CD4-positive, alpha-beta T cell (primary cell): ENCODE measurements at regions not wholly inside any gene's neighbourhood (a gene's known extent, or its start where the extent isn't known, plus 50 kb on each side); places are given as distances from the start of the nearest gene placed in this dataset.

ENCODE experiments used
- ATAC-seq: fragments of 200-7000 bp; cut with Tn5 transposase; one replicate; pipeline ENCODE4 v1.10.0; 2022; ENCODE audit warnings: mild to moderate bottlenecking; ENCODE audit not compliant: poor library complexity
- CTCF ChIA-PET: fragments of 350-600 bp; sonication (Branson Sonifier 250); formaldehyde crosslinking; loops from one replicate; lab custom pipeline; 2021; ENCODE audit warnings: antibody characterized with exemption, inconsistent platforms; lab: Charles Lee
- POLR2A ChIA-PET: fragments of 350-600 bp; sonication (Branson Sonifier 250); formaldehyde crosslinking; loops from one replicate; lab custom pipeline; 2021; ENCODE audit warnings: antibody characterized with exemption, inconsistent platforms; lab: Charles Lee
- DNase-seq, 14 experiments: peaks; one replicate each; pipeline ENCODE4 v3.0.0-alpha.2; 2013 to 2020; ENCODE audit warnings: mixed read lengths in 2 of 14
- H3K27ac ChIP-seq, 2 donors: one replicate each; pipeline versions ENCODE4 v1.5.1 to v1.7.0; 2013; ENCODE audit warnings: low read length in 2 of 2, low read depth in 1 of 2, mild to moderate bottlenecking in 1 of 2
- H3K27me3 ChIP-seq, 2 experiments: 1 replicate in 1 of 2; 2 replicates in 1 of 2; pipeline versions ENCODE4 v1.6.1 to v1.7.0; 2013; ENCODE audit warnings: low read length in 2 of 2, control low read depth in 1 of 2, mild to moderate bottlenecking in 1 of 2, moderate library complexity in 1 of 2; ENCODE audit not compliant: insufficient read depth in 2 of 2, control insufficient read depth in 1 of 2
- H3K36me3 ChIP-seq: one replicate; pipeline ENCODE4 v1.6.1; 2013; ENCODE audit warnings: low read length, control low read depth; ENCODE audit not compliant: insufficient read depth
- H3K4me1 ChIP-seq: one replicate; pipeline ENCODE4 v1.6.1; 2013; ENCODE audit warnings: low read length, control low read depth; ENCODE audit not compliant: insufficient read depth
- H3K4me3 ChIP-seq: one replicate; pipeline ENCODE4 v1.5.1; 2013; ENCODE audit warnings: mild to moderate bottlenecking, low read length, moderate library complexity
- H3K9me3 ChIP-seq, 2 experiments: 1 replicate in 1 of 2; 2 replicates in 1 of 2; pipeline versions ENCODE4 v1.6.1 to v1.7.0; 2013; ENCODE audit warnings: low read length in 2 of 2, mild to moderate bottlenecking in 2 of 2, control low read depth in 1 of 2, moderate library complexity in 1 of 2; ENCODE audit not compliant: control insufficient read depth in 1 of 2, insufficient read depth in 1 of 2
- H3K27ac Mint-ChIP-seq: one replicate; pipeline ENCODE4 v1.8.0; 2020; ENCODE audit warnings: mixed read lengths
- H3K27me3 Mint-ChIP-seq: one replicate; pipeline ENCODE4 v1.8.0; 2021; ENCODE audit warnings: mixed read lengths
- H3K36me3 Mint-ChIP-seq: one replicate; pipeline ENCODE4 v1.8.0; 2021; ENCODE audit warnings: low read depth, mixed read lengths
- H3K4me1 Mint-ChIP-seq: one replicate; pipeline ENCODE4 v1.8.0; 2021; ENCODE audit warnings: low read depth, mixed read lengths
- H3K4me3 Mint-ChIP-seq: one replicate; pipeline ENCODE4 v1.8.0; 2020; ENCODE audit warnings: mild to moderate bottlenecking, mixed read lengths
- H3K9me3 Mint-ChIP-seq: one replicate; pipeline ENCODE4 v1.8.0; 2020; ENCODE audit warnings: mixed read lengths
- intact Hi-C, 2 experiments: fragments of 100-400 bp; cut with DNase I in 1 of 2; cut with micrococcal nuclease in 1 of 2; formaldehyde crosslinking; loops; one replicate each; pipeline versions ENCODE4 v1.15.1 to v1.9.0; 2023 to 2025; cut with DNase I, micrococcal nuclease
- TF ChIP-seq, protein P1 (sequence below): fragments of 200-600 bp; IDR thresholded peaks from one replicate; pipeline ENCODE4 v1.8.0; 2022; ENCODE audit warnings: antibody characterized with exemption, mild to moderate bottlenecking

DNA sequence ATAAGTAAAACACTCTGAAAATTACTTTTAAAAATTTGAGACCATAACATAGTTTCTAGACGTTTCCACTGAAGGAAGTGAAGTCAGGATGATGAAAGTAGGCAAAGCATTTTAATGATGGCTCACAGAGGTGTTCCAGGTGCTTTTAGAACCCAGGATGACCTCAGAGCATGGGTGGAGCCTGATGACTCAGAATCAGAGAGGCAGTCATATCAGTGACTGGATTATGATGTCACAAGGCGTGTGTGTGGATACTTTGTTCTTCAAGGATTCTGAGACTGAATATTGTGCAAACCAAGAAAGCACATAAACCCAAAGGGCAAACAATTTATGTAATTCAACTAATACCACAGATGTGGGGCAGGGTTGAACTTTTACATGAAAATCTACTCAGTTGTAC lies 200.2 kb upstream of the FOXN2 start:
- CTCF ChIA-PET = no interaction called here
- Mint-ChIP-seq H3K4me3 (no peak overlapping the region), H3K27ac (peak overlapping the region; percentile 46), H3K27me3 (no peaks in the 10 kb centered on the region), H3K36me3 (no peaks in the 10 kb centered on the region), H3K9me3 (no peaks in the 10 kb centered on the region), H3K4me1 (peaks cover 23% of the 10 kb centered on the region)
- ATAC-seq (peak; percentile 60), DNase-seq (peak in 8 of 14 experiments; percentile 22 to 77 (median 44))
- intact Hi-C loops = no loop called here
- no peaks in the 10 kb centered on the region for H3K27me3 ChIP-seq
- peaks cover 14% of the 10 kb centered on the region for H3K4me1 ChIP-seq
- no peak overlapping the region for H3K4me3 ChIP-seq
- no peaks in the 10 kb centered on the region for H3K9me3 ChIP-seq
- H3K36me3 ChIP-seq = no peaks in the 10 kb centered on the region
- TF ChIP-seq, protein P1, sequence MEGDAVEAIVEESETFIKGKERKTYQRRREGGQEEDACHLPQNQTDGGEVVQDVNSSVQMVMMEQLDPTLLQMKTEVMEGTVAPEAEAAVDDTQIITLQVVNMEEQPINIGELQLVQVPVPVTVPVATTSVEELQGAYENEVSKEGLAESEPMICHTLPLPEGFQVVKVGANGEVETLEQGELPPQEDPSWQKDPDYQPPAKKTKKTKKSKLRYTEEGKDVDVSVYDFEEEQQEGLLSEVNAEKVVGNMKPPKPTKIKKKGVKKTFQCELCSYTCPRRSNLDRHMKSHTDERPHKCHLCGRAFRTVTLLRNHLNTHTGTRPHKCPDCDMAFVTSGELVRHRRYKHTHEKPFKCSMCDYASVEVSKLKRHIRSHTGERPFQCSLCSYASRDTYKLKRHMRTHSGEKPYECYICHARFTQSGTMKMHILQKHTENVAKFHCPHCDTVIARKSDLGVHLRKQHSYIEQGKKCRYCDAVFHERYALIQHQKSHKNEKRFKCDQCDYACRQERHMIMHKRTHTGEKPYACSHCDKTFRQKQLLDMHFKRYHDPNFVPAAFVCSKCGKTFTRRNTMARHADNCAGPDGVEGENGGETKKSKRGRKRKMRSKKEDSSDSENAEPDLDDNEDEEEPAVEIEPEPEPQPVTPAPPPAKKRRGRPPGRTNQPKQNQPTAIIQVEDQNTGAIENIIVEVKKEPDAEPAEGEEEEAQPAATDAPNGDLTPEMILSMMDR = no peak
- POLR2A ChIA-PET = no interaction called here
- no peak overlapping the region for H3K27ac ChIP-seq

DNA sequence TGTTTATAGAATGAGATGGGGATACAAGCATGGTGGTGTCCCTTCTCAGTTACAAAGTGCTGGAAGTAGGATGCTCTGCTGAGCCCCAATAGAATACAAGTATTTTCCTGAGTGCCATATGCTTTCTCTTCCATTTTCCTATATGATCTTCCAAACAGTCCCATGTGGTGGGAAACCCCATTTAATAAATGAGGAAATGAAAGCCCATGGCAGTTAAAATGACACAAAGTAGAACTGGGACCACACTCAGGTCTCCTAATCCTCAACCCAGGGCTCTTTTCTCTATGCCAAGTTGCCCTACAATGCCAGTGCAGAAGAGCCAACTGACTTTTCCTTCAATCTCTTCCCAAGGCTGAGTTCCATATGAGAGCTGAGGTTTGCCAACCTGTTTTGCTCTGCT lies 198.0 kb upstream of the FOXN2 start:
- H3K9me3 Mint-ChIP-seq = no peaks in the 10 kb centered on the region
- POLR2A ChIA-PET = no interaction called here
- CTCF ChIA-PET = no interaction called here

GRCh38 chr2:48118895-48119294 lies 195.6 kb upstream of the FOXN2 start:
- H3K9me3 ChIP-seq = no peaks in the 10 kb centered on the region
- no peak for DNase-seq
- intact Hi-C loops = no loop called here
- no peaks in the 10 kb centered on the region for H3K27me3 ChIP-seq
- Mint-ChIP-seq H3K4me3 (no peak overlapping the region), H3K4me1 (peaks cover 3% of the 10 kb centered on the region), H3K27ac (no peak overlapping the region), H3K9me3 (no peaks in the 10 kb centered on the region), H3K27me3 (peaks cover 5% of the 10 kb centered on the region), H3K36me3 (no peaks in the 10 kb centered on the region)
- ChIA-PET CTCF (no interaction called here), POLR2A (no interaction called here)
- ATAC-seq = no peak
- no peak overlapping the region for H3K27ac ChIP-seq
- TF ChIP-seq, protein P1 = no peak
- no peaks in the 10 kb centered on the region for H3K4me1 ChIP-seq
- no peaks in the 10 kb centered on the region for H3K36me3 ChIP-seq
- no peak overlapping the region for H3K4me3 ChIP-seq

More for the DNA sequence above, 198.0 kb upstream of the FOXN2 start:
- Histone ChIP-seq H3K27ac (no peak overlapping the region), H3K36me3 (no peaks in the 10 kb centered on the region), H3K9me3 (no peaks in the 10 kb centered on the region), H3K4me1 (peaks cover 10% of the 10 kb centered on the region), H3K27me3 (no peaks in the 10 kb centered on the region), H3K4me3 (no peak overlapping the region)
- Mint-ChIP-seq H3K4me1 (peaks cover 18% of the 10 kb centered on the region), H3K27ac (no peak overlapping the region), H3K36me3 (no peaks in the 10 kb centered on the region), H3K4me3 (no peak overlapping the region), H3K27me3 (peaks cover 5% of the 10 kb centered on the region)
- no peak for ATAC-seq
- intact Hi-C loops = no loop called here
- TF ChIP-seq, protein P1 = no peak
- no peak for DNase-seq
